ENCODE measurements at regions not wholly inside any gene's neighbourhood (a gene's known extent, or its start where the extent isn't known, plus 50 kb on each side); places are given as distances from the start of the nearest gene placed in this dataset.

DNA sequence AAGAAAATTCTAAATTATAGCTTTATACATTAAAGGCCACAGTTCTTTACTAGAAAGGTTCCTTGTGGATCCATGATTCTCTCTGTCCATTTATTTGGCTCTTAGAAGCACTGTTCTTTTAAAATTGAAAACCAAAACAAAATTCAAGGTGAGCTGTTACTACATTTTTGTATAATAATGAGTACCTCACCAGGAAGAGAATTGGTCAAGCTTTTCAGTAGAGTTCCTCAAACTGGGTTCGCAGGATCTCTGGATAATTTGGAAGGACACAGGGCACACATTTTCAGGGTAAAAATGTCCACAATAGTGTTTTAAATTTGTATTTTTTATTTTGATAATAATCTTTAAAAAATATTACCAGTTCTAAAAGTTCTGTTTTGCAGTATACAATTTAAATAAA lies 93.0 kb downstream of the PPP1R3A start:
- DNase-seq (ENCODE audit: low read depth in 4 of 4, low spot score in 1 of 4) = no peak

DNA sequence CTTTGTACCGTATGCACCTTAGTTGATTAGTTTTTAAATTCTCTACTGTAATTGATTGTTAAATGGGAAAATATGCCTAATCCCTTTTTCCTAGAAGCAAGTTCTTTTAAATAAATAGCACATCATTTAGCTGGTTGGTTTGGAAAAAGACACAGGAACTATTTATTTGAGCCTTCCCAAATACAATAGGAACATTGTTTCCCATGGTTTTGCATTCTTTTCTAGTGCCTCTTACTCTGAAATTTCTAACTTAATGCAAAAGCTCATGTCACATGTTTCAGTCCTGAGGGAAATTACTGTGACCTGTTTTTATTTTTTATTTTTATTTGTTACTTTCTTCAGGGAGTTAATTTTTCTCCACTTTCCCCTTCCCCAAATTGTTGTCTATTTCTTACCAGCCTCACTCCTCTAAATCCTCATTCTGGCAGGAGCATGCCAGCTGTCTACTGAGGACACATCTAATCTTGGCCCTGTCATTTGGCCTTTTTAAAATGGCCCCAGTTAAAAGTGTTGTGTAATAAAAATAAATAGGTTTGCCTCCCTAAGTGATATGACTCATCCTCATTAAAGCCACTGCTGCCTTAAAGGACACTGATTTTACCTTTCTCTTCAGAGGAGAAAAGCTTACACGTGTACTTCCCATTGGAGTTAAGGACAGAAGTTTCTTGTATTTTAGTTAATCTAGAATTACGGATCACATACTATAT lies 94.5 kb downstream of the PPP1R3A start:
- DNase-seq (ENCODE audit: low read depth in 4 of 4, low spot score in 1 of 4) = no peak

DNA sequence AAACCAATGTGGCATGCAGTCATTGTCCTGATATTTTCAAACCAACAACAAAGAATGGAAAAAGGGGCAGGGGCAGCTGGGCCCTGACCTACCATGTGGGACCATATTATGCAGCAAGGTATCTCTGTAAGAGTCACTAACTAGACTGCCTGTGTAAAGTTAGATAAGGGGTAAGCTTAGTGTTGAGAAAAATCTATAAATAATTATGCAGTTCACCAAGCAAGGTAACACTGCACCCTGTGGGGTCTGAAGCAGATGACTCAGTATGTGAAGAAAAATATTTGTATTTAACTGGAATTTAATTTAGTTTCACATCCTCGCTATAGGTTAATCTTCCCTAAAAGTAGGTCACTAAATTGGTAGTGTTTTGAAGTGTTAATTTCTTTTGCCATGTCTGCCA lies 99.3 kb downstream of the PPP1R3A start:
- no peak for DNase-seq (ENCODE audit: low read depth in 4 of 4, low spot score in 1 of 4)

DNA sequence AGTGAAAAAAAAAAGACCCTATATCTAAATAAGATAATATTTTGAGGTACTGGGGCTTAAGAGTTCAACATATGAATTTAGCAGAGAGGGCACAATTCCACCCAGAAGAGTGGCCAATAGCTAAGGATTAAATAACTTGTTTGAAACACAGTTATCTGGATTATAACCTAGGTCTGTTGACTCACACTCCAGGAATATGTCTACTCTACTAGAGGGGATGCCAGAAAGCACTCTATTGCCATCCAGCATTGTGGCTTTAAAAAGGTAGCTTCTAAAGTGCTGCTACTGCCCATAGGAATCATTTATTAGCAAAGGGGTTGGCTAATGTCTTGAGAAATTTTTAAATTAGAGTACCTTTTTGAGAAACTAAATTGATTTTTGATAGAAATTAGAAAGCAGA lies 102.2 kb downstream of the PPP1R3A start:
- no peak for DNase-seq (ENCODE audit: low read depth in 4 of 4, low spot score in 1 of 4)

DNA sequence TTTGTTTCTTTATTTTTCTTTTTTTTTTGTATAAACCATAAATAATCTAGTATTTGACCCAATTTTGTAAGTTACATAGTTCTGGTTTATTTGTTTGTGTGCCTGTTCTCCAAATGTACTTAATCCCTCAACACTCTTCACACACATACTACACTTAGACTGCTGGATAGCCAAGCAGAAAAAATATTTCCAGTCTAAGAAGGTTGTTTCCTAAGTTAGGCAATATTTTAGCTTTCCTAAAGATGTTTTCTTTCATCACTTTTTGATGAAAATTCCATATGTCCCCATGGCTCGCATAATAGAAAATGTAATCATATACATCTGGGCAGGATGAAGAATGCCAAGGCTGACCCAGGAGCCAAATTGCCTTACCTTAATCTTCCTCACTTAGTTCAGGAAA lies 105.3 kb downstream of the PPP1R3A start:
- no peak for DNase-seq (ENCODE audit: low read depth in 4 of 4, low spot score in 1 of 4)

DNA sequence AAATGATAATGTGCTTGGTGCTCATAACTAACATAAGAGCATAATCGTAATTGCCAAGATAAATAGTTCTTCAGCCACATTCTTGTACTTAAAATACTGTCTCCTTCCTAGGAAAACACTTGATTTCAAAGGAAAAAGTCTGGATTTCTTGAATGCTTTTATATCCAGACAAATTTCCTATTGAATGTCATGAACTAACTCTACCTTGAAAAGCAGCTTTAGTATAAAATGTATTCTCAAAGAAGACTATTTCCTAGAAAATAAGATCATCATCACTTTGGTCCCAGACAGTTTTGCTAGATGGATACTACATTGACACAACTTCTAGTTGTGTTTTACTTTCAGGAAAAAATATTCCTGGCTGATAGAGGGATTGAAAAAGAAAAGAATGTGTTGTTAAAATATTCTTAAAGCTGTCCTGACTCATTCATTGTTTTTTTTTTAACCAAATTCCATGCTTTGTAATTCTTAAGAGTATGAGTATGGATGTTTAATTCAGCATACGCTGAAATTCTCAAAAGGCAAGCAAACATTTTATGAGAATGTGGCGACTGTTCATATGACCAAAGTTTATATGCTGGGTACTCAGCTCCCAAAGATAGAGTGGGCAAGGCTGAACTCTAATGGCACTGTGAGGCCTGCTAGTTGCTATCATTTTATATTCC lies 106.1 kb downstream of the PPP1R3A start:
- DNase-seq (ENCODE audit: low read depth in 4 of 4, low spot score in 1 of 4) = no peak

DNA sequence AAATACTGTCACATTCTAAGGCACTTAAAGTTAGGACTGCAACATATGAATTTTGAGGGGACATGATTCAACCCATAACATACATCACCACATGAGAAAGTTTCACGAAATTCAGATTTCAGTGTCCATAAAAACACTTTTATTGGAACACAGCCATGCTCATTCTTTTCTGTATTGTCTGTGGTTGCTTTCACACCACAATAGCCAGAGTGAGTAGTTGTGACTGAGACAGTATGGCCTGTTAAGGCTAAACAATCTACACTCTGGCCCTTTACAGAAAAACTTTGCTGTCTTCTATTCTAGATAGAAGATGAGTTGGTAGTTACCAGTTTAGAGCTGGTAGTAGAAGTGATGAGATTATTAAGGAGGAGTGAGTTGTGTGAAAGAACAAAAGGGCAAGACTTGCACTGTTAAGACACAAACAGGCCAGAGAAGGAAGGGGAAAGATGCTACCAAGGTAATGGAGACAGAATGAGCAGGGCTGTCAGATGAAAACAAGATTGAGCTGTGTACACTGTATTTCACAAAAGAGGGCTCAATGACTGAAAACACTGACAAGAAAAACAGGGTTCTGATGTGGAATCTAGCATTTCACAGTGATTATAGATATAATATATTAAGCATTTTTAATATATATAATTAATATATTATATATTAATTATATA lies 108.6 kb downstream of the PPP1R3A start:
- DNase-seq (ENCODE audit: low read depth in 4 of 4, low spot score in 1 of 4) = no peak

DNA sequence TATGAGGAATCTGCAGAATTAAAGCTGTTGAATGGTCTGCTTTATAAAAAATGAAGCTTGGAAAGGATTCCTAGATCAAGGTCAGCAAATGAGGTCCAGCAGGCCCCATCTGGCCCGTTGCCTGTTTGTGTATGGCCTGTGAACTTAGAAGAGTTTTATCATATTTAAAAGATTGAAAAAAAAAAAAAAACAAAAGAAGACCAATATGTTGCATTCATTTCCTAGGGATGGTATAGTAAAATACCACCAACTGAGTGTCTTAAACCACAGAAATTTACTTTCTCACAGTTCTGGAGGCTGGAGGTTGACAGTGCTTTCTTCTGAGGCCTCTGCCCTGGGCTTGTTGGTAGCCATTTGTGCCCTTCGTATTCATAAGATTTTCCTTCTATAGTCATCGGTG lies 109.2 kb downstream of the PPP1R3A start:
- no peak for DNase-seq (ENCODE audit: low read depth in 4 of 4, low spot score in 1 of 4)

DNA sequence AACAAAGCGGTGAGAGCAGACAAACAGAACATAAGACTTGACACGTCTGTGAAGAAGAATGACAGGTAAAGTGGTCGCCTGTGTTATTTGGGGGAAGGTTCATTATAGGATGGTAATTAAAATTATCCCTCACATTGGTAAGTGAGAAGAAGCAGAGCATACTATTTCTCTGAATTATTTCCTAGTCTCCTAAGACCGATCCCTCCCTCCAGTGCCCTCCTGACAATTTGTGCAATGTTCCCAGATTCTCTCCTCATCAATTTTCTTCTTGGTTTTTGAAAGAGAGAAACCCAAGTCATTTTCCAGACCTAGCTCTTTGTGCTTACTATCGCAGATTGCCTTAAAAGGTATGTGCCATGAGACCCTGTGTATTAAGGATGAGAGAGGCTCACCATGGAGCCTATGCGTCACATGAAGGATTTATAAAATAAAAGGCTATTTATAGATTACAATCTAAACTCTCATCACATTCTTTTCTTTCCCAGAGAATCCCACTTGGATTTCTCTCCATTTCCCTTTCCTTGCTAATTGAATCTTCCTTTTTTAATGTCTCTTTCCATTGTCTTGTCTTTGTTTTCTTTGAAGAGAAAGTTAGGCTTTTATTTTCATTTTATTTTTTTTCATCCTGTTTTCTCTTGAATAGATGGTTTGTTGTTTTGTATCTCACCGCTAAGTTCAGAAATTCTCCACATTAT lies 112.0 kb downstream of the PPP1R3A start:
- no peak for DNase-seq (ENCODE audit: low read depth in 4 of 4, low spot score in 1 of 4)

DNA sequence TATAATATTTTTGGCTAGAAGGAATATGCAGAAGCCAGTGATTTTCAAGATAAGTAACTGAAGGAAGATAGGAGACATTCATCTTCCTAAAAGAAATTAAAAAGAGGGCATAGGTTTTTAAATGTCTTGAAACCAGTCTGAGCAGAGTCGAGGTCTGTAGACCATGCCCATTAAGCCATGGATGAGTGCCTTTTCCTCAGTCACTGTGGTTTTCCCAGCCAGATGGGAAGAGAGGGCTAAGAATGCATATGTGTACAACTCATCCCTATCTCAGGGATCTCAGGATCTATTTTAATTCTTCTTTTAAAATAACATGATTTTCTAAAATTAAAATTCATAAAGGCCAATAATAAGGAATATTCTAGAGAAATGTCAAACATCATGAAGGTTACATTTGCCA lies 112.8 kb downstream of the PPP1R3A start:
- DNase-seq (ENCODE audit: low read depth in 4 of 4, low spot score in 1 of 4) = no peak

DNA sequence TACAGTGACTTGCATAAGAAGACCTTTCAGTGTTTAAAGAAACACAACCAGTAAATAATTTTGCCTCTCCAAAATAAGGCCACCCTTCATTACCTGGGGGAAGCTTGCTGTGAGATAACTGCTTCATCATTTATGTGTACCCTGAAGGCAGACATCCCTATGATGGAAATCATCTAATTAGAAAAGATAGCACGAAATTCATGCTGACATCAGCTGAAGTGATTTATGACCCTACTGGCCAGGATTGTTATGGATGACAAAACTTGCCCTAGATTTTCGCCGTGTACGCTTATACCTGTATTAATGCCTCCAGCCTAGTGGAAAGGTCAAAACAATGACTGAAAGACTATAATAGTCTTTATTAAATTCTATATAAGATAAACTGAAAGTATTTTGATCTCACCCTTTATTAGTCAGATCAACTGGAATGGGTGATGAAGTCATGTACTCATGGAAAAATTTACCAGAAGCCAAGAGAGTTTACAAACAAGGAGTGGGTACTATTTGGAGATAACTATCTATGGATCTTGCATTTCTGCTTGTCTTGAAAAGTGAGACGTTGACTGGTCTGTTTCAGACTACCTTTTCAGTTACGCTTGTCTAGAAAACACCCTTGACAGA lies 114.2 kb downstream of the PPP1R3A start:
- DNase-seq (ENCODE audit: low read depth in 4 of 4, low spot score in 1 of 4) = no peak

DNA sequence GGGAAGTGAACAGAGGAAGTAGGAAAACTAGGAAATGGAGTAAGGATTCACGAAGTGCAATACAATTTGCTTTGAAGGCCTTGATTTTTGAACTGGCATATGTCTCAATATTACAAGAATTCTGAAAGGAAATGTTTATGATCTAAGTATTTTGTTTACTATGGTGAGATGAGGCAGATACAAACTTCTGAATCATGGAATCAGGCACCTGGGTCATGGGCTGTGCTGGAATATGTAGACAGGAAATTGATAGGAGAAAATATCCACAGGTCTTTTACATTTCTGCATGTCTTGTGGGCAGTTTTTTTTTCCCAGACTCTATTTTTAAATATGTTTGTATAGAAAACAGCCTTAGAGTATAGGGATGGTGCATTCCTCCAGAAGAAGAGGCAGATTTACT lies 117.1 kb downstream of the PPP1R3A start:
- DNase-seq (ENCODE audit: low read depth in 4 of 4, low spot score in 1 of 4) = no peak

DNA sequence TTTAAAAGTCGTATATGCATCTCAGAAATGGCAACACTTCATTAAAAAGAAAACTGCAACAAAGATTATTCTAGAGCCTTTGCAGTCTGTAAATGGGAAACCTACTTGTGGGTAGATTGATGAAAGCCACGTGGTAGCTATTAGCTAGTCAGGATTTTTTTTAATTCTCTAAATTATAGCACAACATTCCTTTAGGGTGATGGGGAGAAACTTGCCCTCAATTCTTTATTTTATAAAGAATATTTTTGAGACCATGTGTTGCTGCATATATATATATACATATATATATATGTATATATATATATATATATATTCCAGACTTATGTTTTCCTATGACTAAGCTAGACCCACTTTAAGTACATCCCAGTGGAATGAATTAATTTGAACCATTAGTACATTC lies 118.0 kb downstream of the PPP1R3A start:
- DNase-seq (ENCODE audit: low read depth in 4 of 4, low spot score in 1 of 4) = no peak

DNA sequence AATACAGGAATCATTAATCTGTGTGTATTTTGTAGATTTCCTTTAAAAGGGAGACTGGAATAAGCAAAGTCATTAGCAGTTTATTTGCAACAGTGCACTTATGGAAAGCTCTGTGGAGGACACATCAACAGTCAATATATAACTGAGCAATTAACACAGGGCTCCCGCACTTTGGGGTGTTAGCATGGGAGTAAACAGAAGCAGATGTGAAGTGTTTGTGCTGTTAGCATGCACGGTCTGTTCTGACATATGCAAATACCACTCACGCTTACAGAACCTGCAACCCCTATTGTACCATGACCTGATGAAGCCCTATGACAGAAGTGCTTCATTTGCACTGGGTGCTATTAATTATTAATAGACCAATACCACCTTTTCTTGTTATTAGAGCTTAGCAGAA lies 118.9 kb downstream of the PPP1R3A start:
- DNase-seq (ENCODE audit: low read depth in 4 of 4, low spot score in 1 of 4) = no peak

DNA sequence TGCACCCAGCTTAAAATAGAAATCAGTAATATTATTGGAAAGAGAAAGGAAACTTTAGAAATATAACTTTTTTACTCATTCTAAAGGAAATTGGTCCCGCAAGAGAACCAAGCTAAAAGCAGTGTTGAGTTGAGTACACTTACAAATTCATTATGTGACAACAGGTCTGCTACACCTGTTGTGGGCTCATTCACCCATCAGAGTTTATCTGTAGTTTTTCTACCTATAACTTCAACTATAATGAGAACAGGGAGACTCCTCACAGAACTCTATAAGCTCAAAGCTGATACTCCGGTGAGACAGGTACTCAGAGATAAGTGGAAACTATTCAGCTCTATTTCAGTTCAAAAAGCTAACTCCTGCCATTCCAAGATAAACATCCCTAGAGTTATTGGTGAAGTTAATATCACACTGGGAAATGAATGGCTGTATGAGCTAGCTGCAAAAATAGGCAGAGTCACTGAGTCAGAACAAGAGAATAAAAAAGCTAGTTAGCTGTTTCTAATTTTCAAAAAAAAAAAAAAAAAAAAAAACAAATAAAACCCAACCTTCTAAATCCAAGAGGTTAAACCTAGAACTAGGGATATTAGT lies 121.3 kb downstream of the PPP1R3A start:
- DNase-seq (ENCODE audit: low read depth in 4 of 4, low spot score in 1 of 4) = no peak

DNA sequence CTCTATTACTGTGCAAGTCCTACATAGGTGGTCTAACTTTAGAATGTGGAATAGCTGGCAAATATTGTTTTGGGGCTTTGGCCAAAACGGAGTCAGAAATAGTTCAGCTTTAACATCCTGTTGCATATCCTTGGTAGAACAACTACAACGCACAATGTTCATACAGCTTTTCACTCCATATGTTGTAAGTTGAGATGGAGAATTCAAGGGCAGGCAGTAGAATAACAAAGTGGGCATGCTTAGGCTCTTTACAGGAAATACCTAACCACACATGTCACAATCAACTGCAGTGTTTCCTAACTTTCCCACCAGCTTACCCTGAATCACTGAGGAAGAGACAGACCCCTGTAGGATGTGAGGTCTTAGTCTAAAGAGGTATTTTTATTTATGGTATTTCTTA lies 122.3 kb downstream of the PPP1R3A start:
- DNase-seq (ENCODE audit: low read depth in 4 of 4, low spot score in 1 of 4) = no peak

DNA sequence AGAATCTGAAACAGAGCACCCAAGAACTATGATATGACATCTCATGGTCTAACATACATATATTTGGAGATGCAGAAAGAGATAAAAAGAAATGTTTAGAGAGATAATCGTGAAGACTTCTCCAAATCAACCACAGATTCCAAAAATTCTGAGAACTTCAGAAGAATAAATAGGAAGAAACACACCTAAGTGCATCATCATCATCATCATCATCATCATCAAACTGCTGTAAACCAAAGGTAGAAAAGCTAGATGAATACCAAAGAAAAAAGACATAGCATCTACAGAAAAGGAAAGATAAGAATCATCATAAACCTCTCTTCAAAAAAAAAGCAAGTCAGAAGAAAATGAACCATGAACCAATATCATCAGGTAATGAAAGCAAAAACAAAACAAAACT lies 124.2 kb downstream of the PPP1R3A start:
- no peak for DNase-seq (ENCODE audit: low read depth in 4 of 4, low spot score in 1 of 4)

DNA sequence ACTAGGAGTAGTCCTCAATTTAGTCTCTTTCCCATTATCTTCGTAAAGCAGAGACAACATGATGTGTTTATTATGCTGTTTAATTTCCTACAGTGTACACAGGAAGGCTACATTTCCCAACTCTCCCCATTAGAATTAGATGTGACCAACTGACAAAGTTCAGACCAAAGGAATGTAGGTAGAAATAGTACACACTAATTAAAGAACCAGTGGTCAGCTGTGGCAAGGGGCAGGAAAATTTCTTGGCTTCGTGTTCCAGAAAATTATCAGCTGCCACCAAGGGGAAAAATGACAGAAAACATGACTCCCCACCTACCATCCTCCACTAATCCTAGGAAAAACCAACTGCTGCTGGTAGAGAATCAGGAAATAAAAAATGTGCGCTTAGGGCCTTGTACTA lies 125.6 kb downstream of the PPP1R3A start:
- no peak for DNase-seq (ENCODE audit: low read depth in 4 of 4, low spot score in 1 of 4)

DNA sequence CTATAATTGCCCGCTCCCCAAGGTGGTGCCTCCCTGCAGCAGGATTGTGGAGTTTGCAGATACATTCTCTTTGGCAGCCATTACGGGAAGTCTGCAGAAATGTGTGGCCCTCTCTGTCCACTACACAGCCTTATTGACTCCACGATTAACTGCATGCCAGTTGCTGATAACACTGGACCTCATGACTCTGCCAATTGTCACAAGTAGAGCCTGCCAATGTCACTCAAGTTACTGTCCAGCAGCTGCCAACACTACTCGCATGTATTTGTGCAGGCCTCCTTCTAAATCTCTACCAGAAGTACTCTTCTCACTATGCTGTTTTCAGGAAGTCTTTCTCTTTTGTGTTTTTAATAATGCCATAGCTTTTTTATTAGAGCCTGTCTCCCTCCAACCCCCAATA lies 128.8 kb downstream of the PPP1R3A start:
- no peak for DNase-seq (ENCODE audit: low read depth in 4 of 4, low spot score in 1 of 4)

DNA sequence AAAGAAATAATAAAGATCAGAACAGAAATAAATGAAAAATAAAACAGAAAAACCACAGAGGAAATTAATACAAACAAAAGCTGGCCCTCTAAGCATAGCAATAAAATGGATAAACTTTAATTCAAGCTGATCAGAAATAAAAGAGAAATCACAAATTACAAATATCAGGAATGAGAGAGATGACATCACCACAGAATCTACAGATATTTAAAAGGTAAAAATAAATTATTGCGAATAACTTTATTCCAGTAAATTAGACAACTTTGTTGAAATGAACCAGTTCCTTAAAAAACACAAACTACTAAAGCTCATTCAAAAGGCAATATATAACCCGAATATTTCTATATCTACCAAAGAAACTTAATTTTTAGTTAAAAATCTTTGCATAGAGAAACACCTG lies 131.7 kb downstream of the PPP1R3A start:
- DNase-seq (ENCODE audit: low read depth in 4 of 4, low spot score in 1 of 4) = no peak

DNA sequence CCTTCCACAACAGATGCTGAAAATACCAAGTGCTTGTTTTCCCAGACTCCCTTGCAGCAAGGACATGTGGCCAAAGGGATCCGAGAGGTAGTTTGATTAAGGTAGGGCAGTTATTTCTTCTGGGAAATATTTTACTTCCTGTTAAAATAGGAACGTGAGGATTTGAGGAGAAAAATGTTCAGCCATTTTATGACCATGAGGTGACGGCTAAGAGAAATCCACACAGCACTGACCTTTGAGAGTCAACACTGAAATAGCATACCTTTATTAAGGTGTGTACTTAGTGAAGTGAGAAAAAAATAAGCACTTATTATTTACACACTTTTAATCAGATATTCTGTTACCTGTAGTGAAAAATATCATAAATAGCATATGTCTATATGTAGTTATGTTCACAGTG lies 133.9 kb downstream of the PPP1R3A start:
- no peak for DNase-seq (ENCODE audit: low read depth in 4 of 4, low spot score in 1 of 4)
